ENCODE measurements at regions not wholly inside any gene's neighbourhood (a gene's known extent, or its start where the extent isn't known, plus 50 kb on each side); places are given as distances from the start of the nearest gene placed in this dataset.
"Not testable (repeated sequence)": the region's sequence is repeated elsewhere in the genome, so short reads cannot be mapped to it uniquely, and the experiment has no call there.

- TF ChIP-seq CTCF, POLR2A (IDR thresholded peaks at IDR 0.05): not testable (repeated sequence)
Measured at GRCh38 chr7:123264820-123265219, 65.1 kb upstream of the SLC13A1 start.
